ENCODE measurements at regions not wholly inside any gene's neighbourhood (a gene's known extent, or its start where the extent isn't known, plus 50 kb on each side); places are given as distances from the start of the nearest gene placed in this dataset.

- no peak overlapping the region for H3K27ac ChIP-seq
- no peak for TF ChIP-seq ZFX (IDR thresholded peaks at IDR 0.05; ENCODE audit: borderline replicate concordance)
- TF ChIP-seq CTCF (IDR thresholded peaks at IDR 0.05) = no peak
Observed at GRCh38 chr4:141376769-141377168, 156.1 kb downstream of the ZNF330 start.

- TF ChIP-seq CTCF (IDR thresholded peaks at IDR 0.05) (no peak), ZFX (IDR thresholded peaks at IDR 0.05; ENCODE audit: borderline replicate concordance) (no peak)
- H3K27ac ChIP-seq = no peak overlapping the region
Observed at GRCh38 chr4:141387299-141387698, 166.6 kb downstream of the ZNF330 start.

- TF ChIP-seq CTCF (IDR thresholded peaks at IDR 0.05) = no peak
- no peak for TF ChIP-seq ZFX (IDR thresholded peaks at IDR 0.05; ENCODE audit: borderline replicate concordance)
- H3K27ac ChIP-seq = no peak overlapping the region
Observed at GRCh38 chr4:141388481-141388880, 167.8 kb downstream of the ZNF330 start.

GRCh38 chr4:141389649-141390048 lies 169.0 kb downstream of the ZNF330 start:
- no peak overlapping the region for H3K27ac ChIP-seq
- TF ChIP-seq ZFX (IDR thresholded peaks at IDR 0.05; ENCODE audit: borderline replicate concordance) (no peak), CTCF (IDR thresholded peaks at IDR 0.05) (no peak)

- TF ChIP-seq CTCF (IDR thresholded peaks at IDR 0.05) (no peak), ZFX (IDR thresholded peaks at IDR 0.05; ENCODE audit: borderline replicate concordance) (no peak)
- H3K27ac ChIP-seq = no peak overlapping the region
Observed at GRCh38 chr4:141390571-141390970, 169.9 kb downstream of the ZNF330 start.

- TF ChIP-seq ZFX (IDR thresholded peaks at IDR 0.05; ENCODE audit: borderline replicate concordance) (no peak), CTCF (IDR thresholded peaks at IDR 0.05) (no peak)
- H3K27ac ChIP-seq = no peak overlapping the region
Observed at GRCh38 chr4:141391293-141391692, 170.6 kb downstream of the ZNF330 start.

GRCh38 chr4:141391771-141392170 lies 171.1 kb downstream of the ZNF330 start:
- no peak overlapping the region for H3K27ac ChIP-seq
- no peak for TF ChIP-seq ZFX (IDR thresholded peaks at IDR 0.05; ENCODE audit: borderline replicate concordance)
- no peak for TF ChIP-seq CTCF (IDR thresholded peaks at IDR 0.05)
